ENCODE measurements at regions not wholly inside any gene's neighbourhood (a gene's known extent, or its start where the extent isn't known, plus 50 kb on each side); places are given as distances from the start of the nearest gene placed in this dataset.

DNA sequence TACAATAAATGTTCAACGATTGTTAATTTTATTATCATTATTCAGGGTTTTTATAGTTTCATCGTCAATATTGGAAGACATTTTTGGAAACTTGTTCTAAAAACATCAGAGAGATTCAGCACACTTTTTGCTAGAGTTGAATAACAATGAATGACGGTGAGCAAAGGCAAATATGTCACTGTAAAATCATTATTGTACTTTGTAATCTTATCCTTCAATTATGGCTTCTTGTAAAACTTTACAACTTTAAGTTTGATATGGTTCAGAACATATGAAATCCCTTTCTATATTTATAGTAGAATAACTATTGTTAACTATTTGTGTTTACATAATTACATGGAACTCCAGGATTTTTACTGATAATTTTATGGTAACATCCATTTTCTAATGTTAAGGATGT lies 167.8 kb upstream of the SEMA3A start:
- no peak for TF ChIP-seq EZH2phosphoT487 (IDR thresholded peaks at IDR 0.05; ENCODE audit: borderline replicate concordance)
- TF ChIP-seq, protein P1, sequence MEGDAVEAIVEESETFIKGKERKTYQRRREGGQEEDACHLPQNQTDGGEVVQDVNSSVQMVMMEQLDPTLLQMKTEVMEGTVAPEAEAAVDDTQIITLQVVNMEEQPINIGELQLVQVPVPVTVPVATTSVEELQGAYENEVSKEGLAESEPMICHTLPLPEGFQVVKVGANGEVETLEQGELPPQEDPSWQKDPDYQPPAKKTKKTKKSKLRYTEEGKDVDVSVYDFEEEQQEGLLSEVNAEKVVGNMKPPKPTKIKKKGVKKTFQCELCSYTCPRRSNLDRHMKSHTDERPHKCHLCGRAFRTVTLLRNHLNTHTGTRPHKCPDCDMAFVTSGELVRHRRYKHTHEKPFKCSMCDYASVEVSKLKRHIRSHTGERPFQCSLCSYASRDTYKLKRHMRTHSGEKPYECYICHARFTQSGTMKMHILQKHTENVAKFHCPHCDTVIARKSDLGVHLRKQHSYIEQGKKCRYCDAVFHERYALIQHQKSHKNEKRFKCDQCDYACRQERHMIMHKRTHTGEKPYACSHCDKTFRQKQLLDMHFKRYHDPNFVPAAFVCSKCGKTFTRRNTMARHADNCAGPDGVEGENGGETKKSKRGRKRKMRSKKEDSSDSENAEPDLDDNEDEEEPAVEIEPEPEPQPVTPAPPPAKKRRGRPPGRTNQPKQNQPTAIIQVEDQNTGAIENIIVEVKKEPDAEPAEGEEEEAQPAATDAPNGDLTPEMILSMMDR (conservative IDR thresholded peaks at IDR 0.05; ENCODE audit: low read length): no peak
- Histone ChIP-seq H2AFZ (ENCODE audit: low read length) (no peak overlapping the region), H3K79me2 (ENCODE audit: insufficient read depth, low read length) (no peaks in the 10 kb centered on the region), H4K20me1 (ENCODE audit: insufficient read depth, low read length, poor library complexity, severe bottlenecking) (no peaks in the 10 kb centered on the region), H3K36me3 (ENCODE audit: insufficient read depth, low read length) (no peaks in the 10 kb centered on the region), H3K4me1 (ENCODE audit: insufficient read depth, low read length, poor library complexity, severe bottlenecking) (no peaks in the 10 kb centered on the region), H3K9ac (ENCODE audit: low read depth, low read length, poor library complexity, severe bottlenecking) (no peak overlapping the region), H3K27me3 (ENCODE audit: insufficient read depth, low read length, poor library complexity, severe bottlenecking) (no peaks in the 10 kb centered on the region), H3F3A (ENCODE audit: low read depth) (no peaks in the 10 kb centered on the region), H3K9me2 (replicated peaks; ENCODE audit: low read depth, low read length) (no peaks in the 10 kb centered on the region), H3K4me2 (ENCODE audit: low read depth, low read length, poor library complexity, severe bottlenecking) (no peak overlapping the region), H3K9me3 (ENCODE audit: insufficient read depth, low read depth, low read length) (no peaks in the 10 kb centered on the region), H3K4me3 (ENCODE audit: low read length, poor library complexity, severe bottlenecking) (no peak overlapping the region)

DNA sequence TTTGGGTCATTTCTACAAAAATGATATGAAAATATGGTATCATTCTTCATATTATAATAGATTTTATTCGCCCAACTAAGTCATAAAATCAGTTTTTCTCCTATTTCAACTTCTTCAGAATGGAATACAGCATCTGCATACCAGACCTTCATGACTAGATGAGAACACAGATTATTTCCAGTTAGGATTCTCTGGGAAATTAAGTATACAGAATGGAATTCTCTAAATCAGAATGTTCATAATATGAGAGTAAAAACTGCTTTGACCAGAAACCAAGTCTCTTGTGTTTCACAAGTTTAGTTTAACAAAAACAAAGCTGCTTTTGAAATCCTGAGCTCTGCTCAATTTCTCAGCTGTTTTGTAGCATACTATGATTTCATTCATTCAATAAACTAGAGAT lies 160.3 kb upstream of the SEMA3A start:
- no peaks in the 10 kb centered on the region for H3K9me2 ChIP-seq (replicated peaks; ENCODE audit: low read depth, low read length)
- H2AFZ ChIP-seq (ENCODE audit: low read length): no peak overlapping the region

DNA sequence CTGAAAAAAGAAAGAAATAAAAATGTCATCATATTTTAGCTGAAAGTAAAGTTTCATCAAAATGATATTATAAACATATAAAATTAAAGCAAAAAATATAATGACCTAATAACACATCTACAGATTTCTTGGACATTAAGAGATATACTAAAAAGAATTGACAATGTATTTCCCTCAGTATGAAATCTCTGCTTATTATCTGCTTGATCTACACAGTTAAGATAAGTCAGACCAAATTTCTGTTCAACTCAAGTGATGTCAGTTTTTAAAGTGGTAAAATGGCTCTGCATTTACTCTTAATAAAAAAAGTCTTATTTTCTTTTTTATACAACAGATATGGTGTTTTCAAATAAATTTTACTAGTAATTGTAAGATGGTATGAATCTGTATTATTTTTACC lies 159.4 kb upstream of the SEMA3A start:
- no peak for TF ChIP-seq EZH2phosphoT487 (IDR thresholded peaks at IDR 0.05; ENCODE audit: borderline replicate concordance)
- TF ChIP-seq, protein P1 (conservative IDR thresholded peaks at IDR 0.05; ENCODE audit: low read length): no peak
- Histone ChIP-seq H2AFZ (ENCODE audit: low read length) (no peak overlapping the region), H3K4me3 (ENCODE audit: low read length, poor library complexity, severe bottlenecking) (no peak overlapping the region), H3F3A (ENCODE audit: low read depth) (no peaks in the 10 kb centered on the region), H3K9me2 (replicated peaks; ENCODE audit: low read depth, low read length) (no peaks in the 10 kb centered on the region), H4K20me1 (ENCODE audit: insufficient read depth, low read length, poor library complexity, severe bottlenecking) (no peaks in the 10 kb centered on the region), H3K79me2 (ENCODE audit: insufficient read depth, low read length) (no peaks in the 10 kb centered on the region), H3K4me2 (ENCODE audit: low read depth, low read length, poor library complexity, severe bottlenecking) (no peak overlapping the region), H3K4me1 (ENCODE audit: insufficient read depth, low read length, poor library complexity, severe bottlenecking) (no peaks in the 10 kb centered on the region), H3K36me3 (ENCODE audit: insufficient read depth, low read length) (no peaks in the 10 kb centered on the region), H3K9me3 (ENCODE audit: insufficient read depth, low read depth, low read length) (no peaks in the 10 kb centered on the region), H3K27me3 (ENCODE audit: insufficient read depth, low read length, poor library complexity, severe bottlenecking) (no peaks in the 10 kb centered on the region), H3K9ac (ENCODE audit: low read depth, low read length, poor library complexity, severe bottlenecking) (no peak overlapping the region)

More for the DNA sequence above, 160.3 kb upstream of the SEMA3A start:
- Histone ChIP-seq H3K4me1 (ENCODE audit: insufficient read depth, low read length, poor library complexity, severe bottlenecking) (no peaks in the 10 kb centered on the region), H3K79me2 (ENCODE audit: insufficient read depth, low read length) (no peaks in the 10 kb centered on the region), H3K4me3 (ENCODE audit: low read length, poor library complexity, severe bottlenecking) (no peak overlapping the region), H4K20me1 (ENCODE audit: insufficient read depth, low read length, poor library complexity, severe bottlenecking) (no peaks in the 10 kb centered on the region), H3K4me2 (ENCODE audit: low read depth, low read length, poor library complexity, severe bottlenecking) (no peak overlapping the region), H3K36me3 (ENCODE audit: insufficient read depth, low read length) (no peaks in the 10 kb centered on the region), H3K27me3 (ENCODE audit: insufficient read depth, low read length, poor library complexity, severe bottlenecking) (no peaks in the 10 kb centered on the region), H3K9me3 (ENCODE audit: insufficient read depth, low read depth, low read length) (no peaks in the 10 kb centered on the region), H3F3A (ENCODE audit: low read depth) (no peaks in the 10 kb centered on the region), H3K9ac (ENCODE audit: low read depth, low read length, poor library complexity, severe bottlenecking) (no peak overlapping the region)
- no peak for TF ChIP-seq EZH2phosphoT487 (IDR thresholded peaks at IDR 0.05; ENCODE audit: borderline replicate concordance)
- TF ChIP-seq, protein P1 (conservative IDR thresholded peaks at IDR 0.05; ENCODE audit: low read length): no peak

All from Loucy (cell line).